GM12872 (cell line): ENCODE measurements at regions not wholly inside any gene's neighbourhood (a gene's known extent, or its start where the extent isn't known, plus 50 kb on each side); places are given as distances from the start of the nearest gene placed in this dataset.

Experiments used
- TF ChIP-seq, protein P1 (sequence below): IDR thresholded peaks from 3 replicates; pipeline ENCODE4 v1.5.1; 2011; ENCODE audit warnings: low read depth, mild to moderate bottlenecking, low read length, moderate library complexity; ENCODE audit not compliant: insufficient read depth

DNA sequence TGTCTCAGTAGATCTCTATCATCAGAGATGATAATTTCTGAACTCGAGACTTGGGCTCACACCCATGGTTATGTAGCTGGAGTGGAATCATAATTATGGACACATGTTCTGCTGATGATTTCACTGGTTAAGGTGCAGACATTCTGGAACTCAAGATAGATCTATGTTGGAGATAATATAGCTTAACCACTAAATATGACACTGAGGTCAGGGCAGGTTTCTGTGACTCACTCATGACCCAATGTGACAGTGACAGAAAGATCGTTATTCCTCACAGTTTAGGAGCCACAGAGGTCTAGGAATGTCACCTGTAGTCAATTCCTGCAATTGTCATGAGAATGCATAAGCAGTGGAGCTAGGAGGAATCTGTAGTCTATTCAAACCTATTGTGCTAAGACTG is 828.6 kb downstream of the TRIB2 start:
- TF ChIP-seq, protein P1, sequence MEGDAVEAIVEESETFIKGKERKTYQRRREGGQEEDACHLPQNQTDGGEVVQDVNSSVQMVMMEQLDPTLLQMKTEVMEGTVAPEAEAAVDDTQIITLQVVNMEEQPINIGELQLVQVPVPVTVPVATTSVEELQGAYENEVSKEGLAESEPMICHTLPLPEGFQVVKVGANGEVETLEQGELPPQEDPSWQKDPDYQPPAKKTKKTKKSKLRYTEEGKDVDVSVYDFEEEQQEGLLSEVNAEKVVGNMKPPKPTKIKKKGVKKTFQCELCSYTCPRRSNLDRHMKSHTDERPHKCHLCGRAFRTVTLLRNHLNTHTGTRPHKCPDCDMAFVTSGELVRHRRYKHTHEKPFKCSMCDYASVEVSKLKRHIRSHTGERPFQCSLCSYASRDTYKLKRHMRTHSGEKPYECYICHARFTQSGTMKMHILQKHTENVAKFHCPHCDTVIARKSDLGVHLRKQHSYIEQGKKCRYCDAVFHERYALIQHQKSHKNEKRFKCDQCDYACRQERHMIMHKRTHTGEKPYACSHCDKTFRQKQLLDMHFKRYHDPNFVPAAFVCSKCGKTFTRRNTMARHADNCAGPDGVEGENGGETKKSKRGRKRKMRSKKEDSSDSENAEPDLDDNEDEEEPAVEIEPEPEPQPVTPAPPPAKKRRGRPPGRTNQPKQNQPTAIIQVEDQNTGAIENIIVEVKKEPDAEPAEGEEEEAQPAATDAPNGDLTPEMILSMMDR: no peak

DNA sequence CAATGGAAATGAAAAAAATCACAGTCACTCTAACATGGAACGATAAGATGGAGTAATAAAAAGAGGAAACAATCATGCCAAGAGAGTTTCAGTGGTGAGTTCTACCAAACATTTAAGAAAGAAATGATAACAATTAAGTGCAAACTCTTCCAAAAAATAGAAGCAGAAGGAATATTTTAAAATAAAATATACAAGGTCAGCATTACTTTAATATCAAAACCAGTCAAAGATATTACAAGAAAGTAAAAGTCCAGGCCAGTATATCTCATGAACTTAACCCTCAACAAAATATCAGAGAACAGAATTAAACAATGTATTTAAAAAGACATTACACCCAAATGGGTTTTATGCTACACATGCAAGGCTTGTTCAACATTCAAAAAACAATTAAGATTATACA is 829.4 kb downstream of the TRIB2 start:
- TF ChIP-seq, protein P1: no peak

DNA sequence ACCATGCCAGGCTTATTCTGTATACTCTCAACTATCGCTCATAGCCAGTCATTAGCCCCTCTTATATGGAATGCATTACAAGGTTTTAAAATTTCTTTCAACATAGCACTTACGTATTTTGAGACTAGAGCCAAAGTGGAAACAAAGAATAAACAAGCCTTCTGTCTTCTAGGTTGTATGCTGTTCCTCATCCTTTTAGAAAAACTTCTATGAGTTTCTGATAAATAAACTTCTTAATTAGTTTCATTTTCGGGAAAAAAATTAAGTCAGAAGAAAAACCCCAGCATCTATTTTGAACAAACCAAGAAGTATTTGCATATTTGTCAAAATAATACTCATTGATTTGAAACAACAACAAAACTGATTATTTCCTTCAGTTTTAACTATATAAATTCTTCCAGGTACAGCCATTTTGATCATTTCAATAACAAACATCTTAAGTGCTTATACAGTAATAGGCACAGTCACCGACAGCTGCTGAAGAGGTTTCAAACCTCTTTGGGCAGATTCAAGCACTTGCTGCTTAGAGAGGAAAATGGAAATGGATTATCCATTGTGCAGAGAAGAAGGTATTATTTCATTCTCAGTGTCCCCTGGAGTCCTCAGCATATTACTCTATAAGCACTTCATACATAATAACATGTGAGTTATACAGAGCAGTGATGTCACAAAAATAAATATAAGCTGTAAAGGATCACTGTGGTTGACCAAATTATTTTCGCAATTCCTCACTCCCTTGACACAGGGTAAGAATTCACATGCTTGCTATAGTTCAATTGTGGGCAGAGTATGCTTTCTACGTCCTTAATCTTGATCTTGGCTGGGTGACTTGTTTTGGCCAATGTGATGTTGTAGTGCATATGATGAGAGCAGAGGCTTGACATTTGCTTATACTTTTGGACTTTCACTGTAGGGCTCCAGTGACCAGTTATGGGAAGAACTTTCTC is 833.8 kb downstream of the TRIB2 start:
- TF ChIP-seq, protein P1: no peak

DNA sequence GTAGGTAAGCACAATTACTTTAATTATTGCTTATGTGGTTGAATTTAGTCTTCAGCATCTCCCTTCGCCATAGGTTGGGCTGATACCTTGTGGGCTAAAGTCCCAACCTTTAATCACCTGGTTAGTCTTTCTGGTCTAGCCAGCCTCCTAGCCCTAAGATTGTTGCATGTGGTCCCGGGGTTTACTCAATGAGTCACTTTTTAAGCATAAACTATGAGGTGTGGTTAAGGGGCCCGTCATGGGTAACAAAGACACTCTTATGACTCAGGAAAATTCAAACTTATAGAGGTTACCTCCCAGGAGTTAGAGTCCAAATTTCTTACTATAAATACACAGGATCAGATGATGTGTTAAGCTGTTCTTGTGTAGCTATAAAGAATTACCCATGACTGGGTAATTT is 841.6 kb downstream of the TRIB2 start:
- TF ChIP-seq, protein P1: no peak

DNA sequence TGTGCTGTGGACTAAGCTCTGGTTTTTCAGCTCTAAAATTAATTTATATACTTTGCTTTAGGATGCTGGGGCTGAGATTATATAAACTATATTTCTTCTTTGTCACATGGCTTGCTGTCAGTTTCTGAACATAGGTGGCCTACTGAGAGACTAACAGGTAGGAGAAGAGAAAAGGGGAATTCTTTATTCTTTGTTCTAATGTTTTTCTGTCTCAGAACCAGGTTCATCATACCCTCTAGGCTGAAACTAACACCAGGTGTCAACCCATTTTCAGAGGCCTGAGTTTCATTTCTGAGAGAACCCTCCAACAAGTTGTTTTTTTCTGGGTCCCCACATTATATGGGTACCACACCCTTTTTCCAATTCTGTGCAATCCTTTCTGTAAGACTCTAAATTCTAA is 843.6 kb downstream of the TRIB2 start:
- TF ChIP-seq, protein P1: no peak

DNA sequence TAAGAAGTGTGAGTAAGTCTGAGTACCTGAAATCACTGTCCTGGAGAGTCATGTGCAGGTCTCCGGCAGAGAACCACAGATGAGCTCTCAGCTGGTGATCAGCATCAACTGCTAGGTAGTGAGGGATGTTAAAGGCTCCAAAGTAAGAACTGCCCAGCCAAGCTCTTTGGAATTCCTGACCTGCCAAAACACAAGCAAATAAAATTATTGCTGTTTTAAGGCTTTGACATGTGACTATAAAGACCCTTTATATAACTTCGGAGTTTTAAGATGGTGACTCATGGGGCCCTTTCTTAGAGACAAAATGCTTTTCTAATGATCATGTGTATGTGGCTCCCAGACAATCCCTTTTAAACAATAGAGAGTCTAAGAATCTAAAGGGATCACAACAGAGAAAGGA is 855.7 kb downstream of the TRIB2 start:
- TF ChIP-seq, protein P1: no peak

DNA sequence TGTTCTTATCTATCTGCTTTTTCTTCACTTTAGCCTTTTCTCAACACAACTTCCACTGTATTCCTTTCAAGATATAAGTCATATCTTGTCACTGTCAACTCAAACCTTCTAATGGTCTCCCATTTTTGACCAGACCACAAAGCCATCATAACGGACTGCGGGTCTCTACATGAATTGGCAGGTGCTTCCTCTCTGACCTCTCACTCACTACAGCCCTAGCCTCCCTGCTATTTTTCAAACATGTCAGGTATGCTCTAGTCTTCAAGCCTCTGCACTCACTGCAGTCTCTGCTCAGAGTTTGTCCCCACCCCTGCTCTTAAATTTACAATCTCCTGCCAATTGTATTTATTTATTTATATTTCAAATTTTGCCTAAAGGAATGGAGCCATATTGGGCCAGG is 858.1 kb downstream of the TRIB2 start:
- TF ChIP-seq, protein P1: no peak
